ENCODE measurements at regions not wholly inside any gene's neighbourhood (a gene's known extent, or its start where the extent isn't known, plus 50 kb on each side); places are given as distances from the start of the nearest gene placed in this dataset.

DNA sequence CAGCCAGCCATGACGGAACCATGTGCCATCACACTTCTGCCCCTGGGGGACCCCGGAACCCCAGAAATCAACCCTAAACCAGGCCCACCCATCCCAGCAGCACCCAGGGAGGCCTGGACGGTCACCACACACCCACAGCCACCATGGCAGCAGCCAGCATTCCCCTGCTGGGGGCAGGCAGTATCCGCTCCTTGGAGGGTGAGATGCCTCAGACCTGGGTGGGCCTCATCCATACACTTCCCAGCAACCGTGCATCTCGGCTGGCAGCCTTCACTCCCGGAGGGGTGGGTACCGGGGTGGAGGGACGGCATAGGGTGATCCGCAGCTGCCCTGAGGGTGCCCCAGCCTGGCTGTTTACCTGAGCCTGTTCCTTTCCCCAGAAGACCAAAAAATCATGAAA lies 69.1 kb upstream of the FAM20C start:
- no peak for DNase-seq

DNA sequence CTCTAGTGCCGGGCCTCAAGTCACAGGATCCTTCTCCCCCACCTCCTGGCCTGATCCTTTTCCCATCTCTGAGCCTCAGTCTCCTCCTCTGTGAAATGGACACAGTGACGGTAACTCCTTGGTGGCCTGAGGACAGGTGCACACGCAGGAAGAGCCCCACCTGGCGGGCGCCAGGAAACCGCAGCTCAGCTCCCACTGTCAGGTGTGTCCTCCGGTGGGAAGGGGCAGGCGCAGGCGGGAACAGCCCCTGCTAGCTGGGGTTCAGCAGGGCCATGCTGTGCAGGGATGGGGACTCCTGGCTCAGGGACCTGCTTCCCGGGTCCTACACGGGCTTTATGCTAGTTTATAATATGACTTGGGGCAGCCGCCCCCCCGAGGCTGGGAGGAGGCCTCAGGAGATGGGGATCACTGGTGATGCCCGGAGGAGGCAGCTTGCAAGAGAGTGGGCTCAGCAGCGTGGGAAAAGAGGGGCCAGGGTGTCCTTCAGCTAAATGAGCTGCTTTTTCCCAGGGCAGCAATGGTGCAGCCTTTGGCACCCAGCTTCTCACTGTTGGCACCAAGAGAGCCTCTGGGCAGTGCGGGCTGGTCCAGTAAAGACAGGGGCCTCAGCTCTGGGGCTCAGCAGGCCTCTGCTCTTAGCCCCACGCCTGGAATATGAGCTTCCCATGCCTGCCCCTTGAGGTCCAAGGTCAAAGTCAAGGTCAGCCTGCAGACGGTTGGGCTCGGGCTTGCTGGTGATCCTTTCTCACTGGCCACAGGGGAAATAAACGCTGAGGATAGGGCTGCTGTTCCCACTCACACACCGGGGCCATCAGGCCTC lies 68.0 kb upstream of the FAM20C start:
- no peak for DNase-seq

DNA sequence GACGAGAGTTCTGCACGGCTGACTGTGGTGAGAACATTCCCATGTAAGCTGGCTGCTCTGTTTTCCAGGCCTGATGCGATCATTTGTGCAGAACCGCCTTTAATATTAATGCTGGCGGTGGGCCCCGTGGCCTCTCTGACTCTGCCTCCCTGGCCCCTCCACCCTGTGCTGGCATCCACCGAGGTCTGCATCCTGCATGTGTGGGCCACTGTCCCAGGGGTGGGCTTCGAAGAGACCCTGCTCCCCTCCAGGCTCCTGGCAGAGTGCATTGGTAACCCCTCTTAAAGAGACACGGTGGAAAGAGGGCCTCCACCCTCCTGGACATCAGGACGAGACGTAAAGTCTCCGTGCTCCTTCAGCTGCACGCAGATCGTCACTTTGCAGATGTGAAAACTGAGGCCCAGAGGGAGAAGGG lies 67.3 kb upstream of the FAM20C start:
- DNase-seq = no peak

DNA sequence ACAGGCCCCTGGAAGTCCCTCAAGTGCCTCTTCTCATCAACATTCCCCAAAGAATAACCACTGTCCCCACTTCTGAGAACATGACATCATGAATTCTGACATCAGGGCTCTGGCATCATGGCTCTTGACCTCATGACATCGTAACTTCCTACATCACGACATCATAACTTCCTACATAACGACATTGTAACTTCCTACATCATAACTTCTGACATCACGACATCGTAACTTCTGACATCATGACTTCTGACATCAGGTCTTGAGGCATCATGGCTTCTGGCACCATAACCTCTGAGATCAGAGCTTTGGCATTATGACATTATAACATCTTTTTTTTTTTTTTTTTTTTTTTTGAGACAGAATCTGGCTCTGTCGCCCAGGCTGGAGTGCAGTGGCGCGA lies 66.7 kb upstream of the FAM20C start:
- no peak for DNase-seq

DNA sequence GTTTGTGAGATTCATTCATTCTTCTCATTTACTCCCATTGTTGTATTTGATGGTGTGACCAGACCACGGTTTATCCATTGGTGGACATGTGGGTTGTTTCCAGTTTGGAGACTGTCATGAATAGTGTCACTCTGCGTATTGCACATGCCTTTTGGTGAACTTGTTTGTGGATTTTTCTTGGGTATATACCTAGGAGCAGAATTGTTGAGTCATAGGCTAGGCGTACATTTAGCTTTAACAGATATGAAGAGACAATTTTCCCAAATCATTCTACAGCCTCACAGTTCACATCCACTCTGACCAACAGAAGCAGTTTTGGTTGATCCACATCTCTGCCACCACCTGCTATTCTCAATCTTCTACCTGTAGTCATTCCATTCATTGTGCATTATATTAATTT lies 66.0 kb upstream of the FAM20C start:
- DNase-seq = no peak

DNA sequence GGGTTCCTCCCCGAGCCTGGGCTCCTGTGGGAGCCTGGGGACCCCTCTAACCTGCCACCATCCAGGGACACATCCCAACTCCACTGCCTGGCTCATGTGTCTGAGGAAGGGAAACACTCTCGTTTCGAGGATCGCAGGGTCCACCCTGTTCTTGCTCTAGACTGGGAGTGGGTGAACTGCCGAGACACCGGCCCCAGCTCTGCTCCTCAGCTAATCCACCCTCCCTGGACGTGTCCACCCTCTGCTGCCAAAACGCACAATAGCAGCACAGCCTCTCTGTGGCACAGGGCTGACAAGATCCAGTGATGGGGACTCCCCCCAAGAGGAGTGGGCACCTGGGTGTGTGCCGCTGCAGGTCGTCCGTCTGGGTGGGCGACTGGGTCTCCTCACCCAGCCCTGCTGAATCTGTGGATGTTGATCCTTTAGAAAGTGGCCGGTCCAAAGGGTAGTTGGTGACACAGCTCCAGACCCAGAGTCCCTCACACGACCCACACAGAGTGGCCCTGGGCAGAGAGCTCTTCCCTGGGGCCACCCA lies 65.2 kb upstream of the FAM20C start:
- DNase-seq = no peak

DNA sequence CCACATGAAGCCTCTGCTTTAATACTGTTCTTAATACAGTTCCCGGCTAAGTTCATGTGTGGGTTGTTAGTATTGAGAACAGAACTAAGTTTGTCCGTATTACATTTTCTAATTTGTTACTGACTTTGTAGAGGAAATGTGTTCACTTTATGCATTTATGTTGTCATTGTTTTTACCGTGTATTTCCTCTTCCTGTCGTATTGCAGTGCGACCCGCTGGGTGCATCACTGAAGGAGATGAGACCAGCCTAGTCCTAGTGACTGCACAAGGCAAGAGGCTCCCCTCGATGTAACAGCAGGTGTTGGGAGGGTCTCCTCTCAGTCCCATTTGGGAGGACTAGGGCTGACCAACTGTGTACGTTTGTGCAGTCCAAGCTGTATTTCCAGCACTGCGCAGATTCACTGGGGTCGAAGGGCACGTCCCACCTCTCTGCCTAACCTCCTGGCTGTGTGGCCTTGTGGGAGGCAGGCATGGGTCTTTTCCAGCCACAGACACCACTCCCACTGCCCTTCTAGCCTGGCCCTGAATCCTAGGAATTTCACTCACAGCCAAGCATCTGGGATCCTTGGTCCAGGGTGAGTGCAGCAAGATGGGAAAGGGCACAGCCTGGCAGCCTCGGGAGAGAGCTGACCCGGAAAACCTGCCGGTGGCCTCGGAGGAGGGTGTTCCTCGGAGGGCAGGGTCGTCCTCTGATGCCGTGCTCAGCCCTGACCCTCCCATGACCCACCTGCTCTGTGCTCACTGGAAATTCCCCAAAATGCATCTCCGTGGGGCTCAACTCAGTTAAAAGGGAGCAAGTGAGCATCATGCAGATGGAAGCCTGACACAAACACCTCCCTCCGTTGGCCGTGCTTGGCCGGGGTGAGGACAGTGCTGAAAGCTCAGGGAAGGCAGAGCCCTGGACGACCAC lies 63.9 kb upstream of the FAM20C start:
- no peak for DNase-seq

DNA sequence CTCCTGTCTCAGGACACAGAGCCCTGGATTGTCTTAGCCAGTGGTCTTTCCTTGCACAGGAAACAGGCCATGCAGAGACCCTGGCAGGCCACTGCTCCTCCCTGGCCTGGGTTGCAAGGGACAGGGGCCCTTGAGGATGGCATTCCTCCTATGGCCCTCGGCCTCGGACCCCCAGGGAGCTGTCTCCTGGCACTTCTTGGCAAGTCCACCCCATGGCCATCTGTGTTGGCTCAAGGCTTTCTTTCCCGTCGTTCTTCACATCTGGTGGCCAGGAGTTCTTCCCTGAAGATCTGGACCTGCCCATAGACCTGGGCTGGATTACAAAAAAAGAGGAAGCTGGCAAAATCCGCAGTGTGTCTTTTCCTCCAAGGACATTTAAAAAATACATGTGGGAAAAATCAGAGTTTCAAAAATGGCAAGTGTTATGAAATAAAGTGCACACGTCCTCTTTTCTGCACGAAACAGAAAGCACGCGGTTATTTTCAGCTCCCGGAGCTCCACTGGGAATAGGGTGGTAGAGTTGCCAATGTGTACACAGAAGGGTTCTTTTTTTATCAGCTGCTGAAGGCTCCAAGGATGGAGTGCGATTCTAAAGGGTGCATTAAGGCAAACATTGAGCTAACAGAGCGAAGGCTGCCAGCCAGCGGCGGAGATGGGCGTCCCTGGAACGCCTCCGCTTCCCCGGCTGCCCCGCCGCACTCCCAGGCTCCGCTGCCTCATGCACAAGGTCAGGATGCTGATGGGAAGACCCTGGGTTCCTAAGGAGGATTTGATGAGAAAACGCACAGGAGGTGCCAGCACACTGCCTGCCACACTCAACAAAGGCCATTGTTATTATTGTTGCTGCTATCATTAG lies 62.8 kb upstream of the FAM20C start:
- no peak for DNase-seq

DNA sequence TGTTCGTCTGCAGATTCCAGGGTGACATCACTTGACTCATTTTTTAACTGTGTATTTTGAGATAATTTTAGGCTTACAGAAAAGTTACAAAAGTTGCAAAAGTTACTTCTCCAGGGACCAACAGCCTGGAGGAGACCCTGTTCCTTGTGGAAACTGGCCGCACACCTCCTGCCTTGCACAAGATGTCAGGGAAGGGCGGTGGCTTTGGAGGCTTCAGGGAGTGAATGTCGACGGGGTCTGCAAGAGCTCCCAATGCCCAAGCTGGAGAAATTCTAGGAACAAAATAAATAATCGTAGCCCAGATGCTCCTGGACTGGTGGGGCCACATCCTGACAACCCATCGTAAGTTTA lies 62.2 kb upstream of the FAM20C start:
- no peak for DNase-seq

DNA sequence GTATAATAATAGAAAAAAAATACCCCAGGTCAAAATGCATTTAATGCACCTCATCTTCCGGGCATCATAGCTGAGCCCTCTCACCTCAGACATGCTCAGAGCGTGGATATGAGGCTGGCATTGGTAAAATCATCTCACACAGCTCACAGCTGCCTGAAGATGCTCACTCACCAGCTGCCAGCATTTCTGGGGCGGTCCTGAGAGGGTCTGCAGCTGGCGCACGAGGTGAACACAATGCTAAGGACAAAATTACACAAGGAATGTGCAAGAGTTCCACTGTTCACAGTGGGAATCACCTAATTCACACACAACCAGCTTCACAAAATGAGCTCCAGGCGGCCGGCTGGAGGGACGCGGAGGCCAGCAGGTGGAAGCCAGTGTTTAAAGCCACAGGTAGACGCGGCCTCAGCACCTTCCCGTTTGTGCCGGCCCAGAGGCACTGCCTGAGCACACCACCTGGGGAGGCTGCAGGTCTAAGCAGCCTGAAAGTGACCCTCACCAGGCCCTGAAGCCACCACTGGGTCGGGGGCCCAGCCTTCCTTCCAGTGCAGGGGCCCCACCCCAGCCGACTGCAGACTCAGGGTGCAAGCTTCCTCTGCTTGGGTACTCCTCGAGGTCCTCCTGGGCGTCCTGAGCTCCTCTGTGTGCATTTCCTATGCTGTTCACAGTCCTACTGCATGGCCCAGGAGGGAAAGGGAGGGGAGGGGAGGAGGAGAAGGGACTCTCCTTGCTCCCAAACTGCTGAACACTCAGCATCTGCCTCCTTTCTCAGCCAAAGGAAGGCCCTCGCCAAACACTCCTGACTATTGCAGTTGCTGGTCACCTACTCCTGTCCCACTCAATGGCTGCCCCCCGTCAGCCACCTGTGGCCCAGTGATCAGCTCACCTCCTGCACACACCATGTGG lies 61.2 kb upstream of the FAM20C start:
- DNase-seq = no peak

DNA sequence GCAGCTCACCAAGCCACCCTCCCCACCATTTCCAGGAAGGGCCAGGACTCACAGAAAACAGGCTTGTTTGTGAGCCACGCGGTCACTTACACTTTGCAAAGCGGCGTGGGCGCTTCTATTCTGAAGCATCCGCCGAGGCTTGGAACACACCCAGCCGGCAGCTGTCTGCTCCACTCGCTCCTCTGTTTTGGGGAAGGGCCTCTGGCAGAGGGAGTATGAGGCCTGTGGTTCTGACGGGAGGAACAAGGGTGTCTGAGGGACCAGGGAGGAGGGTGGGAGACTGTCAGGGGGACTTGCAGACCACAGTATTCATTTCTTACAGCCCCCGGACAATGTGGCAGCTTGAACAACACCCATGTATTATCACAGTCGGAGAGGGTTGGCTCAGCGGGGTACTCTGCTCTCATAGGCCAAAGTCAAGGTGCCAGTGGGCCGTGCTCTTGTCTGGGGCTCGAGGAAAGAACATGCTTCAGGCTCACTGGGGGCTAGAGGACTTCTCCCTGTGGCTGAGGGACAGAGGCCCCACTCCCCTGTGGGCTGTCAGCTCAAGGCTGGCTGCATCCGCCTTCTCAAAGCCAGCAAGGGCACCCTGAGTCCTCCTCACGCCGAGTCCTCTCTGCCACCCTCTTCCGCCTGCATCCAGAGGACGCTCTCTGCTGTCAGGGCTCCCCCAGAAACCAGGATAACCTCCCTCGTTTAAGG lies 60.4 kb upstream of the FAM20C start:
- no peak for DNase-seq

DNA sequence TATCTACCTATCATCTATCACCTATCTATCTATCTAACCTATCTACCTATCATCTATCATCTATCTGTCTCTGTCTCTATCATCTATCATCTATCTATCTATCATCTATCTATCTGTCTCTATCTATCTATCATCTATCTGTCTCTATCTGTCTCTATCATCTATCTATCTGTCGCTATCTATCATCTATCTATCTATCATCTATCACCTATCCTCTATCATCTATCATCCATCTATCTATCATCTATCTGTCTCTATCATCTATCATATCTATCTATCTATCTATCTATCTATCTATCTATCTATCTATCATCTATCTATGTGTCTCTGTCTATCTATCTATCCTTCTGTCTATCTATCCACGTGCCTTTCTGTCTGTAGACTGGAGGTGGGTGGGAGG lies 59.5 kb upstream of the FAM20C start:
- DNase-seq = no peak

DNA sequence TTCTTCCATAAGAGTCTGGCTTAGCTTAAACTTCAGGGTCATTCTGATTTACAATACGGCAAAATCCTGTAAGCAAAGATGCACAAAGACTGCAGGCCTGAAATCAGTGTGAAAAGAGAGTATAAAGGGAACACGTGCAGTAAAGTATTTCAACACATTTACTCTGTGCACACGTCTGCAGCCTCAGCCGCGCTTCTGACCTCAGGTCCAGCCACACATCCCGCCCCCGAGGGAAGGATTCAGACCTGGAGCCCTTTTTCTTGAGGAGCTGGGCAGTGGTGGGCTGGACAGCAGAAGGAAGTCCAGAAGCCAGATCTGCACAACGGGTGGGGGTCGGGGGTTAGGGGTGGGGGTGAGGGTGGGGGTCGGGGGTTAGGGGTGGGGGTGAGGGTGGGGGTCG lies 58.9 kb upstream of the FAM20C start:
- no peak for DNase-seq

DNA sequence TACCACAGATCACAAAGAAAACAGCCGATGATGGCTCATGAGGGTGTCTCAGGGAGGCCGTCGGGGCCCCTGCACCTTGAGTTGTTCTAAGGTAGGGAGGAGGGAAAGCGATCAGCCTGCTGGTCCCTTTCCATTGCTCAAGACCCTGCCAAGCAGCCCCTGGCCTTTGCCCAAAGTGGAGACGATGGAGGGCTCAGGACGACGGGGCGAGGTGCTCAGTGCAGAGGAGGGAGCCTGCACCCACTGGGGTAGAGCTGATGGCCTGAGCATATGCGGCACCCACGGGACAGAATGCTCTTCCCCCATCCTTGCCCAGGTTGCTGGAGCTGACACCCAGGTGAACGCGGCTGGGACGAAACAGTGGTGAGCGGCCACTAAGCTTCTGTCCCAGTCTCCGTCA lies 58.3 kb upstream of the FAM20C start:
- DNase-seq = no peak

DNA sequence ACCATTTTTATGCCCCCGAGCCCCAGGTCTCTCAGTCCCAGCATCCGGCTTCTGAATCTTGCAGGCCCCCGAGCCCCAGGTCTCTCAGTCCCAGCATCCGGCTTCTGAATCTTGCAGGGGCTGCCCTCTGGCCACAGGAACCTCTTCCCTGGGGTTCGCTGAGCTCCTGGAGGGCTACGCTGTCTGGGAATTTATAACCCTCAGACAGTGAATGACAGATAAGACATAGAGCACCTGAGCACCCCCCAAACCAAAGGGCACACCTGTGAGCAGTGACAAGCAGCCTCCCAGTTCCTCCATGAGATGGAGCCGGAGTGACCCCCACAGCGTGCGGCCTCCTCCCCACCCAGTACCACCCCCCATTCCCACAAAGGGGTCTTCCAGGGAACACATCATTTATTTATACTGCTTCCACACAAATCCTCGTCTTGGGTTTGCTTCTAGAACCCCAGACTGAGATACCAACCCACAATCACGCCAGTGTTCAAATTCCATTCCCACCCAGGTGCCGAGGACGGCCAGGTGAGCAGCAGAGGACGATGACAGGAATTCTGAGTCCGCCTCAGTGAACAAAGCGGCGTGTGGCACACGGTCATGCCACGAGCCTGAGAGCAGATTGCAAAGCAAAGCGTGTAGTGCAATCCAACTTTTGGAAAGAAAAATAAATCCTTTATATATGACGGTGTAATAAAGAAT lies 57.7 kb upstream of the FAM20C start:
- no peak for DNase-seq

DNA sequence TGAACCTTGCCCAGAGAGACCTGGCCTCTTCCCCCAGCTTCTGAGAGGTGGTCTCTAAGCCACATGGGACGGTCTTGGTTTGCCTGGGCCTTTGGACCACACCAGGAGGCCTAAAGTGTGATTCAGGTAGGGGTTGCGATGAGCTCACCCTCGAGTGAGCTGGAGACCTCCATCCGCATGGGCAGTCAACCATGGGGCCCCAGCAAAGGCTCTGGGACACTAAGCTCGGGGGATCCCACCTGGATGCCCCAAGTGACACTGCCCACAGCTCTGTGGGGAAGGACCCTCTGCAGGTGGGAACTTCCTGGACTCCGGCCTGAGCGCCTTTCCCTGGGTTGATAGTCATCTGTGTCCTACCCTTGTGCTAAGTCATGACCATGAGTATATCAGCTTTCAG lies 57.1 kb upstream of the FAM20C start:
- DNase-seq = no peak

DNA sequence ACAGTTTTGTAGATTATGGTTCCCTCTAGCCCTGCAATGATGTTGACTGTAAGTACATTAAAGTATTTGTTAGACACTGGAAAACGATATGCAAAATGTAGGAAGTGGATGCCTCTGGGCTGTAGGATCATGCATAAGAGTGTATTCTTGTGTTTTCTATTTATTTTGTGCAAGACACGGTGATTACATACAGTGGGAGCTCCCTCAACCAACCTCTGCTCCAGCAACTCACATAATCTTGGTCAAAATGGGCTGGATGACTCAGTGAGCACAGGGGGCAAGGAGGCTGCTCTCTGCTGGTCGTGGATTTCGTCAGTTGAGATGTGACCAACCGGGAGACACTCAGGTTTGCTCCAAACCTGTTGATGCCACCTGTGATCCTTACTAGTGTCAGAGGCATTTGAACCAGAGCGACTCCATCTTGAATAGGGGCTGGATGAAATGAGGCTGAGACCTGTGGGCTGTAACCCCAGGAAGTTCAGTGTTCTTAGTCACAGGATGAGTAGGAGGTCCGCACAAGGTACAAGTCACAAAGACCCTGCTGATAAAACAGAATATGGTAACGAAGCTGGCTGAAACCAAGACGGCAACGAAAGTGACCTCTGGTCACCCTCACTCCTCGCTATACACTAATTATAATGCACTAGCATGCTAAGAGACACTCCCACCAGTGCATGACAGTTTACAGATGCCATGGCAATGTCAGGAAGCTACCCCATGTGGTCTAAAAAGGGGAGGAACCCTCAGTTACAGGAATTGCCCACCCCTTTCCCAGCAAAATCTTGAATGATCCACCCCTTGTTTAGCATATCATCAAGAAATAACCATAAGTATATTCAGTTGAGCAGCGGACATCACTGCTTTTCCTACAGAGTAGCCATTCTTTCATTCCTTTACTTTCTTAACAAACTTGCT lies 56.4 kb upstream of the FAM20C start:
- DNase-seq = no peak

DNA sequence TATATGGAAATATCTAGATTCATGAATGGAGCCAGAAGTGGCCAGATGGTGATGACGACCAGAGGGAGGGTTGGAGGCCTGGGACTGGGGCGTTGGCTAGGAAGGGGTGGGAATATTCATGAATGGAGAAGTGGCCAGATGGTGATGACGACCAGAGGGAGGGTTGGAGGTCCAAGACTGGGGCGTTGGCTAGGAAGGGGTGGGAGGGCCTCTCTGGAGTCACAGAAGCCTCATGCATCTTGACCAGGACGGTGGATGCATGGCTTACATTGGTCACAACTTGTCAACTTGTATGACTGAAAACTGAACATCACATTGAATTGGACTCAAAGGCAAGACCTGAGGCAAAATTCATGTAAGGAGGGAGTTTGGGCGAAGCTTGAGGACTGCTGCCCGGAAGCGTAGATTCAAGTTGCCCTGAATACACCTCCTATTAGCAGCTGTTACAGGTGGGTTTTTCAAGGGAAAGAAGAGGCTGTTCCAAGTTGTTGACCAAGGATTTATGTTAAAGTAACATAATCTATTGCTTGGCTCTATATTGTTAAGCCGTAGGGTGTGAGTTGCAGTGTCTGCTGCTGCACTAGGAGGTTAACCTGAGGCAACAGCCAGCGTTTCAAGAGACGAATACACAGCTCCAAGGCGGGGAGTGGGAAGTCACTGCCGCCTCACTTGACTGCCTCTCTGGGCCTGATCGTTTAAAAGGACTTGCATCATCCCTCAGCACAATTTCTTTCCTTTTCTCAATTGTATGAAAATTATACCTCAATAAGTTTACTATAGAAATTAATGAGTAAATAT lies 55.1 kb upstream of the FAM20C start:
- no peak for DNase-seq

DNA sequence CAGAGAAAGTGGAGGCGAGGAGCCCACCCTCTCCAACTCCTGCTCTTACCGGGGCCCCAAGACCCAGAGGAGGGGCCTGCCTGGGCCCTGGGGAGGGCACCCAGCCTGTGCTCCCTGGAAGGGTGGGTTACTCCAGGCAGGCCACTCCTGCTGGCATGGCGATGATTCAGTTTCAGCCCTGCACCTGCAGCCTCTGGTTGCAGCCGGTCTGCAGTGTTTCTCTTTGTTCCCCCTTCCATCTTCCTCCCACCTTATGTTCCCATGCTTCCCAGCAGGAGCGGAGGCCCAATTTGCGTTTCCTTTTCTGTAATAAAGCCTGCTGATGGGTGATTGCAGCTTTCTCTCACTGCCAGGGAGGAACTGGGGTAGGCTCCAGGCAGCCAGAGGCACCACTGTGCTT lies 53.2 kb upstream of the FAM20C start:
- no peak for DNase-seq
